Bronchial epithelial cell (primary cell): ENCODE measurements at regions not wholly inside any gene's neighbourhood (a gene's known extent, or its start where the extent isn't known, plus 50 kb on each side); places are given as distances from the start of the nearest gene placed in this dataset.

Source experiments
- DNase-seq: peaks from one replicate; pipeline ENCODE4 v3.0.0-alpha.2; 2010; ENCODE audit warnings: low read depth
- FAIRE-seq: peaks from 2 replicates; lab custom pipeline; 2011; peaks lifted over from hg19 to GRCh38; lab: Jason Lieb, UNC
- H3K27me3 ChIP-seq: 2 replicates; pipeline ENCODE4 v1.5.1; 2011; ENCODE audit warnings: low read length; ENCODE audit not compliant: control insufficient read depth, insufficient read depth
- H3K36me3 ChIP-seq: 2 replicates; pipeline ENCODE4 v1.5.1; 2011; ENCODE audit warnings: low read length; ENCODE audit not compliant: control insufficient read depth, insufficient read depth
- H3K4me3 ChIP-seq: 2 replicates; pipeline ENCODE4 v1.5.1; 2011; ENCODE audit warnings: mild to moderate bottlenecking, low read depth, low read length, control low read depth
- CTCF ChIP-seq: IDR thresholded peaks from 2 replicates; pipeline ENCODE4 v1.5.1; 2011; ENCODE audit warnings: mild to moderate bottlenecking, moderate library complexity, low read length, control low read depth, inconsistent platforms; ENCODE audit not compliant: insufficient read depth, severe bottlenecking

DNA sequence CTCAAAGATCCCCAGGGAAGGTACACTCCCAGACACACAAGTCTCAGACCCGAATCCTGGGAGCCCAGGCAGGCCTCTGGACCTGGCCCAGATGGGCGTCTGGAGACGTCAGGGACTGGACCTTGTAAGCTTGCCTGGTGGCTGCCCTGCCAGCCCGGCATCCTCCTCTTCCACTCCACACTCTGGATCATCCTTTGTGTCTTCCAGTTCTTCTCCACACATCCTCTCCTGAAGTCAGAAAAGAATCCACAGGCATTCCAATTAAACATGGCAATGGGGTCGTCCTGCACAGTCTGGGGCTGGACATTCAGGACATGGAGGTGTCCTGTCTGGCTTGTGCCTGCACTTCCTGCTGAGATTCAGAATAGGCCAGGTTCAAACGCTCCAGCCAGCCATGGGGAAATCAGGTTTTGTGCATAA is 208.8 kb upstream of the IGF1R start:
- Histone ChIP-seq H3K36me3 (no peaks in the 10 kb centered on the region), H3K4me3 (no peak overlapping the region), H3K27me3 (no peaks in the 10 kb centered on the region)
- DNase-seq: no peak
- FAIRE-seq: peak; percentile 92
- TF ChIP-seq CTCF: no peak

GRCh38 chr15:98440917-98441316 is 207.4 kb upstream of the IGF1R start:
- no peak overlapping the region for H3K4me3 ChIP-seq
- no peaks in the 10 kb centered on the region for H3K27me3 ChIP-seq
- DNase-seq (peak; percentile 70), FAIRE-seq (no peak)
- TF ChIP-seq CTCF: no peak
- H3K36me3 ChIP-seq: no peaks in the 10 kb centered on the region

GRCh38 chr15:98441599-98441998 is 206.7 kb upstream of the IGF1R start:
- FAIRE-seq (no peak), DNase-seq (no peak)
- Histone ChIP-seq H3K27me3 (no peaks in the 10 kb centered on the region), H3K4me3 (no peak overlapping the region), H3K36me3 (no peaks in the 10 kb centered on the region)
- TF ChIP-seq CTCF: no peak

GRCh38 chr15:98442379-98442833 is 205.9 kb upstream of the IGF1R start:
- TF ChIP-seq CTCF: peak; percentile 85
- peak; percentile 92 for DNase-seq
- FAIRE-seq: no peak
- Histone ChIP-seq H3K4me3 (no peak overlapping the region), H3K27me3 (no peaks in the 10 kb centered on the region), H3K36me3 (no peaks in the 10 kb centered on the region)

DNA sequence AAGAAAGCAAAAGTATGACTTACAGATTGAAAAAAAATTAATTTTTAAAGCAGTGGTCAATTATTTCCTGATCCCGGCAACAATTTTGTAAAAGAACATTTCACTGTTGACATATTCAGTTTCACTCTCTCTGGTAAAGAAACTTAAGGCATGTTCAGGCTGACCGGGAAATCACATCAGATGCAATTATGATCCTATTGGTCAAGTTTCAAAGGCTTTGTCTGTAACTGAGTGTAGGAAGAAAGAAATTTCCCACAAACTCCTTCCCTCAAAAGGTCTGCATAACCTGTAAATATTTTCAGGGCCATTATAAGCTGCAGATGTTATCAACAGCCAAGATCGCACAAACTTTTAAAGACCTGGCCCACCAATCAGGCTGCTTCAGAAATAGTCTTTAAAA is 205.4 kb upstream of the IGF1R start:
- TF ChIP-seq CTCF: no peak
- H3K4me3 ChIP-seq: no peak overlapping the region
- DNase-seq (no peak), FAIRE-seq (no peak)
- no peaks in the 10 kb centered on the region for H3K27me3 ChIP-seq
- no peaks in the 10 kb centered on the region for H3K36me3 ChIP-seq

- Histone ChIP-seq H3K4me3 (no peak overlapping the region), H3K36me3 (no peaks in the 10 kb centered on the region), H3K27me3 (no peaks in the 10 kb centered on the region)
- TF ChIP-seq CTCF: no peak
- no peak for FAIRE-seq
- no peak for DNase-seq
Measured at GRCh38 chr15:98443526-98443925, 204.8 kb upstream of the IGF1R start.
